ENCODE measurements at regions not wholly inside any gene's neighbourhood (a gene's known extent, or its start where the extent isn't known, plus 50 kb on each side); places are given as distances from the start of the nearest gene placed in this dataset.
"Not testable (repeated sequence)": the region's sequence is repeated elsewhere in the genome, so short reads cannot be mapped to it uniquely, and the experiment has no call there.

DNA sequence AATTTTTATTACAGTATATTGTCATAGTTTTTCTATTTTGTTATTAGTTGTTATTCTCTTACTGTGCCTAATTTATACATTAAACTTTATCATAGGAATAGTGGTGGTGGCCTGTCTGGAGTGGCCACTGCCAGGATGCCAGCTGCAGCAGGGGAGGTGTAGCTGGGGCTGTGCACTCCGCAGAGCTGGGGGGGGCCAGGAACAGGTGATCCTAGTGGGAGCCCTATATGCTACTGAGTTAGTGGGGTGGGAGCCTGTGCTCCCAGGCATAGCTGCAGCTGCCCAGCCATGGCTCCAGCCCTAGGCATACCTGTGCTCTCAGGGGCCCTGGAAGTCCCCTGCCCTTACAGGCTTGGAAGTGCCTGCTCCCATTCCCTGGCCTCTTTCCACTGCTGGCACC is 638.1 kb upstream of the KCNMB2 start:
- TF ChIP-seq POLR2A (IDR thresholded peaks at IDR 0.05; ENCODE audit: low read depth, low read length) (no peak), SPI1 (IDR thresholded peaks at IDR 0.05; ENCODE audit: low read depth, low read length) (no peak), TAF1 (IDR thresholded peaks at IDR 0.05; ENCODE audit: low read depth, low read length) (no peak), POU2F2 (IDR thresholded peaks at IDR 0.05; ENCODE audit: low read depth, low read length) (no peak), PAX5 (IDR thresholded peaks at IDR 0.05; ENCODE audit: insufficient read depth, low read length, severe bottlenecking) (no peak), POLR2AphosphoS5 (IDR thresholded peaks at IDR 0.05; ENCODE audit: low read depth, low read length) (no peak)
- no peak for DNase-seq (ENCODE audit: insufficient read length, low spot score)
- FAIRE-seq: no peak

DNA sequence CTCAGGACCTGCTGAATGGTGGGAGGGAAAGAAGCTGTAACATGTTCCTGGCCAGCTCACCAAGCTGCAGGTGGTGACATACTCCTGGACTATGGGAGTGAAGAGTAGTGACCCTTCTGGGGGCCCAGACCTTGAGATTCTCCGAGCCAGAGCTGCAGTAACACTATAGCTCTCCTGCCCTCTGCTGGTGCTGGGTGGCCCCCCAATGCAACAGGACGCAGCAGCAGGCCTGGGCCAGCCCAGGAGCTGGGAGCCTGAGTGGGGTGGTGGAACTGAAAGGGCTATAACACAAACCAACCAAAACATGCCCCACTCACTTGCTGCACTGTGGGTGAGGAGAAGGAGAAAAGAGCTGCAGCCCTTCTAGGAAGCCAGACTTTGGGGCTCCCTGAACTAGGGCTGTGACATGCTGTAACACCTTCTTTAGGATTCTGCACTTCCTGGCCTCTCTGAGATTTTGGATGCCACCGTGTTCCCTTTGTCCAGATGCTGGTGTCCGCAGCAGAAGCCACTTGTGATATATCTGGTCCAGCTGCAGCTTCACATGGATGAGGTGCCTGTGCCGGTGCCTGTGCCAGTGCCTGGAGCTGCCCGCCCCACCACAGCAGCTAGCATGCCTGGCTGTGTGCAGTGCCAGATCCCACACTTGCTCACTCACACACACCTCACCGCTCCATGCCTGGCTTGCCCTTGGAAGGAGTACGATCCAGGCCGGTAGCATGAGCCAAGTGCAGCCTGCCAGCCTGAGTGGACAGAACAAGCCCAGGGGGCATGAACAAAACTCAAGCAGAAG is 636.8 kb upstream of the KCNMB2 start:
- no peak for TF ChIP-seq POU2F2 (IDR thresholded peaks at IDR 0.05; ENCODE audit: low read depth, low read length)
- TF ChIP-seq TAF1 (IDR thresholded peaks at IDR 0.05; ENCODE audit: low read depth, low read length): no peak
- no peak for TF ChIP-seq POLR2A (IDR thresholded peaks at IDR 0.05; ENCODE audit: low read depth, low read length)
- TF ChIP-seq POLR2AphosphoS5 (IDR thresholded peaks at IDR 0.05; ENCODE audit: low read depth, low read length): no peak
- no peak for TF ChIP-seq SPI1 (IDR thresholded peaks at IDR 0.05; ENCODE audit: low read depth, low read length)
- no peak for TF ChIP-seq PAX5 (IDR thresholded peaks at IDR 0.05; ENCODE audit: insufficient read depth, low read length, severe bottlenecking)
- FAIRE-seq (no peak), DNase-seq (ENCODE audit: insufficient read length, low spot score) (no peak)

DNA sequence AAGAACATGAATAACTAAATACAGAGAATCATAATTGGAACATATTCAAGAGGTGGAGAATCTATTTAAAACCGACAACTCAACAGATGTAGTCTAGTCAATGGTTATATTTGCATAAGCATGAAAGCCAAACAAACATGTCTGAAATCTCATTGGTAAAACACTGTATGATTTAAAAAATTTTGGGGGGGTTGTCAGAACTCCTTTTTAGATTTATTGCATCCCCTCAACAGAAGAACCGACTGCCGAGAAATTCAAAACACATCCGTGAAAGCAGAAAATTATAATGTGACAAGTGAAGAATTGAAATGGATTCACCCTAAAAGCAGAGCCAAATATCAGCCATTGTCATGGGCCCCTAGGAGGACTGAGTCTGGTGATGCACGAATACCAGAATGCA is 633.4 kb upstream of the KCNMB2 start:
- DNase-seq (ENCODE audit: insufficient read length, low spot score): no peak
- no peak for FAIRE-seq
- TF ChIP-seq POU2F2 (IDR thresholded peaks at IDR 0.05; ENCODE audit: low read depth, low read length) (no peak), POLR2A (IDR thresholded peaks at IDR 0.05; ENCODE audit: low read depth, low read length) (no peak), SPI1 (IDR thresholded peaks at IDR 0.05; ENCODE audit: low read depth, low read length) (no peak), PAX5 (IDR thresholded peaks at IDR 0.05; ENCODE audit: insufficient read depth, low read length, severe bottlenecking) (no peak), TAF1 (IDR thresholded peaks at IDR 0.05; ENCODE audit: low read depth, low read length) (no peak), POLR2AphosphoS5 (IDR thresholded peaks at IDR 0.05; ENCODE audit: low read depth, low read length) (no peak)

DNA sequence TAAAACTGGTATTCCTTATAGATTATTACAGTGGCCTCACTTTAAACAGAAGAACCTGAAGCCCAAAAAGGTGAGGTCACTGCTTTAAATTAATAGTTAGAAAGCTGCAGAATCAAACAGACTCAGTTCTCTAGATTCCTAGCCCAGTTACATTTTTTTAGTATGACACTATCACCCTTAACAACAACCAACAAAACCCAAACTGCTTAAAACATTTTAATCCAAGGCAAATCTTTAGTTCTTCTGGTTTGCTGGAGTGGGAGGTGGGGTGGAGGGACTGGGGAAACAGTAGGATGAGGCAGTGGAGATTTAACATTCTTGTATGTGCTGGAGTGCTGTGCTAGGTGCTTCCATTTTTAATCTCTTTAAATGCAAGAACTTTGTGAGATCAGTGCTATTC is 631.6 kb upstream of the KCNMB2 start:
- no peak for TF ChIP-seq POU2F2 (IDR thresholded peaks at IDR 0.05; ENCODE audit: low read depth, low read length)
- no peak for TF ChIP-seq PAX5 (IDR thresholded peaks at IDR 0.05; ENCODE audit: insufficient read depth, low read length, severe bottlenecking)
- no peak for TF ChIP-seq POLR2A (IDR thresholded peaks at IDR 0.05; ENCODE audit: low read depth, low read length)
- no peak for TF ChIP-seq SPI1 (IDR thresholded peaks at IDR 0.05; ENCODE audit: low read depth, low read length)
- no peak for TF ChIP-seq POLR2AphosphoS5 (IDR thresholded peaks at IDR 0.05; ENCODE audit: low read depth, low read length)
- no peak for TF ChIP-seq TAF1 (IDR thresholded peaks at IDR 0.05; ENCODE audit: low read depth, low read length)
- no peak for DNase-seq (ENCODE audit: insufficient read length, low spot score)
- FAIRE-seq: no peak

DNA sequence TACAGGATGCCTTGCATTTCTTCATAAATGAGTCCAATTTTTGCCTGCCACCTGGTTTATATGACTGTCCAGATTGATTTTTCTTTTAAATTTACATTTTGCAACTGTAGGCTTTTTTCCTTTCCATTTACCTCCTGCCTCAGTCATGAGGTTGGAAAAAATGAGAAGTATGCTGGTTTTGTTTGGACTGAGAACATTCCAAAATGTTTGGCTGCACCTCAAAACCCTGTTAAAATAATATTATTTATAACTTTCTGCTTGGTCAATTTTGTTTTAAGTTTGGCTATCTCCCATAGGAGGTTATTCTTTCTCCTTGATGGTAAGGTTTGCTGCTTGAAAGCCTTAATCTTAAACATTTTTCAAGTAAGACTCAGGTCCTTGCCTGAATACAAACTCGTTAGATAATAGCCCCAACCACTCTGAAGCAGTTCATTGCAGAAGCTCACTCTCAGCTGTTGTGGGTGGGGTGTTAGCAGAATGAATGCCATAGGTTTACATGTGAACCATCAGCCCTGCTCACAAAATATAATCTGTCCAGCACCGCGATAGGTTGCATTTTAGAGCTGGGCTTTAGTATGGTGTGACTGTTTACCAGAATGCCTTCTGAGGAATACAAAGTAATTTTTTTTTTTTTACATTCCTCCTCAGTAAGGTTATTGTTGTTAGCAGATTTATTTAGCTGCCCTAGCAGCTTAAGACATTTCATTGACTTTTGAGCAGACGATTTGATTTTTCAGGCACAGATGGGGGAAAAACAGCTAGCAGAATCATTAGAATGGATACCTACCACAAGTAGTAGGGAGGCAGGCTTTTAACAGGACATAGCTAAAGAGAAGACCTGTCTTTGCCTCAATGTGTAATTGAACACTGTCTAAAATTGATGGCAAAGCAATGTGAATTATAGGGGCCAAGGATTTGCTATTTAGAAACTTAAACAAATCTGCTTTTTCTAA is 630.8 kb upstream of the KCNMB2 start:
- FAIRE-seq (no peak), DNase-seq (ENCODE audit: insufficient read length, low spot score) (no peak)
- TF ChIP-seq POLR2A (IDR thresholded peaks at IDR 0.05; ENCODE audit: low read depth, low read length): no peak
- no peak for TF ChIP-seq TAF1 (IDR thresholded peaks at IDR 0.05; ENCODE audit: low read depth, low read length)
- TF ChIP-seq PAX5 (IDR thresholded peaks at IDR 0.05; ENCODE audit: insufficient read depth, low read length, severe bottlenecking): no peak
- no peak for TF ChIP-seq SPI1 (IDR thresholded peaks at IDR 0.05; ENCODE audit: low read depth, low read length)
- TF ChIP-seq POLR2AphosphoS5 (IDR thresholded peaks at IDR 0.05; ENCODE audit: low read depth, low read length): no peak
- no peak for TF ChIP-seq POU2F2 (IDR thresholded peaks at IDR 0.05; ENCODE audit: low read depth, low read length)

DNA sequence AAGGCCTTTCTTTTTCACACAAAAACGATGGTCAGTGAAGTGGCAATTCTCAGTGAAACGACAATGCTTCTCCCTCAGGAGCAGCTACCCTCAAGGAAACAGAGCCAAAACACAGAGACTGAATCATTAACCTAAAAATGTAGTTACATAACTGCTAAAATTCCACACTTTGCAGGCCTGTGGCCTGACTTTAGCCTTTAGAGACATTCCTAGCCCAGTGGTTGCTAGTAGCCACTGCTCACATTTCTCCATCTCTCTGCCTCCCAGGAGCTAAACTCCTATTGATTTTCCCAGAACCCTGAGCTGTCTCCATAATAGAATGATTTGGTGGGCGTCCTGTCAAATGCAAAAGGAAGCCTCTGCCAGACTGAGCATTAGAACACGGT is 630.1 kb upstream of the KCNMB2 start:
- DNase-seq (ENCODE audit: insufficient read length, low spot score): no peak
- FAIRE-seq: no peak
- TF ChIP-seq POLR2A (IDR thresholded peaks at IDR 0.05; ENCODE audit: low read depth, low read length) (no peak), PAX5 (IDR thresholded peaks at IDR 0.05; ENCODE audit: insufficient read depth, low read length, severe bottlenecking) (no peak), POU2F2 (IDR thresholded peaks at IDR 0.05; ENCODE audit: low read depth, low read length) (no peak), TAF1 (IDR thresholded peaks at IDR 0.05; ENCODE audit: low read depth, low read length) (no peak), SPI1 (IDR thresholded peaks at IDR 0.05; ENCODE audit: low read depth, low read length) (no peak), POLR2AphosphoS5 (IDR thresholded peaks at IDR 0.05; ENCODE audit: low read depth, low read length) (no peak)

DNA sequence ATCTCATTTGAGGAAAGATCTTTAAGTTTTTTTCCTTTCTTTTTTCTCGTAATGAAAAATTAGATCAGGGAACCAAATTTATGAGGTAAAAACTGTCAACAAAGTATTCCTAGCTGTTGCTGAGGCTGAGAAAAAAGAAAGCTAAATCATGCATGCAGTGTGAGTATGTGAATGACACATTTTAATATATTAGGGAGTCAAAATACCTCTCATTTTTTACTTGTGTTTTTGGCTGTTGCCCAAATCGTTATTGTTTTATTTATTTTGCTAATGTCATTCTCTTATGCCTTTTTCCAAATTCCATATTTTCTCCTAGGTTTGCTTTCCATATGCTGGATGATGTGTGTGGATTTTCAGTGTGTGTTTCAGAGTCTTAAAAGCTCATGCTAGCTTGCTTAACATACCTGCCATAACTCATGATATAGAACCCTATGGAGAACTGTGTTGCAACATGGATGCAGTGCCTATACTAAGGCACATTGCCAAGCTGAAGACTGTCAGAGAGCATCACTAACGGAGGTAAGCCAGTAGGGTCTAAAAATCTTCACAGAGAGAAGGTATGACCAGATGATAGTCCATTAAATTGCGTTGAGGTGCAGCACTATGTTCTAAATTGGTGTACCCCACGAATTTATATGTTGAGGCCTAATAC is 629.5 kb upstream of the KCNMB2 start:
- no peak for DNase-seq (ENCODE audit: insufficient read length, low spot score)
- TF ChIP-seq PAX5 (IDR thresholded peaks at IDR 0.05; ENCODE audit: insufficient read depth, low read length, severe bottlenecking) (no peak), TAF1 (IDR thresholded peaks at IDR 0.05; ENCODE audit: low read depth, low read length) (no peak), POU2F2 (IDR thresholded peaks at IDR 0.05; ENCODE audit: low read depth, low read length) (no peak), POLR2A (IDR thresholded peaks at IDR 0.05; ENCODE audit: low read depth, low read length) (no peak), SPI1 (IDR thresholded peaks at IDR 0.05; ENCODE audit: low read depth, low read length) (no peak), POLR2AphosphoS5 (IDR thresholded peaks at IDR 0.05; ENCODE audit: low read depth, low read length) (no peak)
- FAIRE-seq: no peak

DNA sequence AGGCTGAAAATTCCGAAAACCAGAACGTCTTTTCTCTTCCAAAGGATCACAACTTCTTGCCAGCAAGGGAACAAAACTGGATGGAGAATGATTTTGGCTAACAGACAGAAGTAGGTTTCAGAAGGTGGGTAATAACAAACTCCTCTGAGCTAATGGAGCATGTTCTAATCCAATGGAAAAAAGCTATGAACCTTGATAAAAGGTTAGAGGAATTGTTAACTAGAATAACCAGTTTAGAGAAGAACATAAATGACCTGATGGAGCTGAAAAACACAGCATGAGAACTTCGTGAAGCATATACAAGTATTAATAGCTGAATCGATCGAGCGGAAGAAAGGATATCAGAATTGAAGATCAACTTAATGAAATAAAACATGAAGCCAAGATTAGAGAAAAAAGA is 626.7 kb upstream of the KCNMB2 start:
- not testable (repeated sequence) for FAIRE-seq; DNase-seq (ENCODE audit: insufficient read length, low spot score)

DNA sequence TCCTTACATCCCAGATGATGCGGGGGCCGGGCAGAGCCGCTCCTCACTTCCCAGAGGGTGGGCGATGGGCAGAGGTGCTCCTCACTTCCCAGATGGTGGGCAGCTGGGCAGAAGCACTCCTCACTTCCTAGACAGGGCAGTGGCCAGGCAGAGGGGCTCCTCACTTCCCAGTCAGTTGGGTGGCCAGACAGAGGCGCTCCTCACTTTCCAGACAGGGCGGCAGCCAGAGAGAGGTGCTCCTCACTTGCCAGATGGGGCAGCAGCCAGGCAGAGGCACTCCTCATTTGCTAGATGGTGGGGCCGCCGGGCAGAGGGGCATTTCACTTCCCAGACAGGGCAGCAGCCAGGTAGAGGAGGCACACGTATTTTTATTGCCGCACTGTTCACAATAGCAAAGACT is 622.0 kb upstream of the KCNMB2 start:
- FAIRE-seq (no peak), DNase-seq (ENCODE audit: insufficient read length, low spot score) (no peak)

More for the DNA sequence above, 622.0 kb upstream of the KCNMB2 start:
- TF ChIP-seq POLR2AphosphoS5 (IDR thresholded peaks at IDR 0.05; ENCODE audit: low read depth, low read length) (no peak), SPI1 (IDR thresholded peaks at IDR 0.05; ENCODE audit: low read depth, low read length) (no peak), PAX5 (IDR thresholded peaks at IDR 0.05; ENCODE audit: insufficient read depth, low read length, severe bottlenecking) (no peak), POU2F2 (IDR thresholded peaks at IDR 0.05; ENCODE audit: low read depth, low read length) (no peak), TAF1 (IDR thresholded peaks at IDR 0.05; ENCODE audit: low read depth, low read length) (no peak), POLR2A (IDR thresholded peaks at IDR 0.05; ENCODE audit: low read depth, low read length) (no peak)

Data from GM12891 (cell line).